Erythroblast (primary cell): ENCODE measurements at regions not wholly inside any gene's neighbourhood (a gene's known extent, or its start where the extent isn't known, plus 50 kb on each side); places are given as distances from the start of the nearest gene placed in this dataset.

Experiments used
- DNase-seq, 2 experiments: peaks; one replicate each; lab custom pipeline; 2025; lab: John Stamatoyannopoulos, UW
- GATA1 ChIP-seq: IDR thresholded peaks from 2 replicates; pipeline ENCODE4 v1.6.1; 2011; ENCODE audit warnings: low read depth, mild to moderate bottlenecking, control low read depth, low read length, moderate library complexity
- POLR2A ChIP-seq: IDR thresholded peaks from 2 replicates; pipeline ENCODE4 v1.6.1; 2011; ENCODE audit warnings: mild to moderate bottlenecking, low read length

DNA sequence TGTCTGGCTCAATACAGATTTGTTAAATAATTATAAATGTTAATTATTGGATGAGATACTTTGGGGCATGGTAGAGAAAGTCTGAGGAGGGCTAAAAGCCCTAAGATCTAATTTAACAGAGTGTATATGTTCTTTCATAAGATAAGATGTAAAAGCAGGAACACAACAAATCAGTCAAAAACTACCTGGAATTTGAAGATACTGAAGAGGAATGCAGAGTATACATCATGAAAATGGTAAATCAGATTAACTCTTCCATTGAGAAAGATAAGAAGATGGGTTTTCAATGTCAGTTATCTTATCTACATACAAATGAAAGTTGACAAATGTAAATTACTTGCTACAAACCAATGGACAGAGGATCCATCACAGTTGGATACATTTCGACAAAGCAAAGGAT lies 107.3 kb upstream of the NFIB start:
- TF ChIP-seq POLR2A: no peak
- DNase-seq: no peak

- DNase-seq: no peak
- TF ChIP-seq GATA1: no peak
- TF ChIP-seq POLR2A: no peak
Measured at GRCh38 chr9:14418941-14419937, 105.3 kb upstream of the NFIB start.

GRCh38 chr9:14418301-14418940 lies 104.5 kb upstream of the NFIB start:
- no peak for DNase-seq
- TF ChIP-seq GATA1: no peak
- TF ChIP-seq POLR2A: no peak

DNA sequence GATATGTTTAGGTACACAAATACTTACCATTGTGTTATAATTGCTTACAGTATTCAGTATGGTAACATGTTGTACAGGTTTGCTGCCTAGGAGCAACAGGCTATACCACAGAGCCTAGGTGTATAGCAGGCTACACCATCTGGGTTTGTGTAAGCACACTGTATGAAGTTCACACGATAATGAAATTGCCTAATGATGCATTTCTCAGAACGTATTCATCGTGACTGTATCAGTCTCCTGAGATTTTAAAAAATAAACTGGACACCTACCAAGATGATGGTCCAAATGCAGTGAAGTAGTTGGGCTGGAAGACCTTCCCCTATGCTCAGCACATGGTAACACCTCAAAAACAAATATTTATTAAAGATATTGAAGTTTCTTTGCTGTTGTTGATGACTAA lies 103.3 kb upstream of the NFIB start:
- TF ChIP-seq GATA1: no peak
- TF ChIP-seq POLR2A: no peak
- no peak for DNase-seq

DNA sequence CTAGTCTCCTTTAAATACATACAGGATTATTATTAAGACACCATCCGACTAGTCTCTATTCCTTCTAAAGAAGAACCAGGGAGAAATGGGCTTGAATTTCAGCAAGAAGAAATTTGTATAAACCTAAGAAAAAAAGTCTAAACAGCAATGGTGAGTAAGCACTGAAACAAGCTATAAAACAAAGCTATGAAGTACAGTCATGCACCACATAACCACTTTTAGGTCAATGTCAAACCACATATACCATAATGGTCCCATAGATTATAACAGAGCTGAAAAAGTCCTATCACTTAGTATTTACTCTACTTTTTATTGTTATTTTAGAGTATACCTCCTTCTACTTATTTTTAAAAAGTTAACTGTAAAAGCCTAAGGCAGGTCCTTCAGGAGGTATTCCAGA lies 102.0 kb upstream of the NFIB start:
- no peak for DNase-seq
- TF ChIP-seq GATA1 (no peak), POLR2A (no peak)

DNA sequence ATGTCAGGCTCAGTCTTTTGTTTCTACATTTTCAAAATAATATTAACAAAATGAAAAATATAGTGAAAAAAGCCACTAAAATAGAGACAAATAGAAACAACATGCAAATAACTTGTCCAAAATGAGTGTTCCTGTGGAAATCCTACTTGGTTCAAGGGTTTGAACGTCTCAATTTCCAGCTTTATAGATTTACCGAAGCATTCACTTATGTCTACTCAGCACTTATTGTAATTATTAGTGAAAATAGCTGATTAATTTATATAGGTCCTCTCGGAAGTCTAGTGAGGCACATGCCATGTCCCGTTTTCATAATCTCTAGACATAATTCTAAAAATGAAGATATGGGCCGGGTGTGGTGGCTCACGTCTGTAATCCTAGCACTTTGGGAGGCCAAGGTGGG lies 99.9 kb upstream of the NFIB start:
- DNase-seq: no peak
- no peak for TF ChIP-seq GATA1
- TF ChIP-seq POLR2A: no peak

DNA sequence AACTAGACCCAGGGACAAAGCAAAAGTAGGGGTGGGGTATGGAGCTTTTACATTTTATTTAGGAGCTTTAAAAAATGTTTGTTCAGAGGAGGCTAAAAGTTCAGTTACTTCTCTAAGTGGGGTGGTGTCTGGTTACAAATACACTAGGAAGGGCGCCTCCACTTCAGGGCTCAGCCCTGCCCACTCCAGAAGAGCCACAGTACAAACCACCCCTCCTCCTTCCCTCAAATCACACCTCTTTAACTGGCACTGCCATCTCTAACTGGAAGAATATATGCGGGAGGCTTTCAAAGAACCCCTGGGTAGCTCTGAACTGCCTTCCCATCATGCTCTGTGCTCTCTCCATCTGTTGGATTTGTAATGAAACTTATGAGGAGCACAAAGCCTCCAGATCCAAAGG lies 98.8 kb upstream of the NFIB start:
- TF ChIP-seq GATA1 (no peak), POLR2A (no peak)
- no peak for DNase-seq

DNA sequence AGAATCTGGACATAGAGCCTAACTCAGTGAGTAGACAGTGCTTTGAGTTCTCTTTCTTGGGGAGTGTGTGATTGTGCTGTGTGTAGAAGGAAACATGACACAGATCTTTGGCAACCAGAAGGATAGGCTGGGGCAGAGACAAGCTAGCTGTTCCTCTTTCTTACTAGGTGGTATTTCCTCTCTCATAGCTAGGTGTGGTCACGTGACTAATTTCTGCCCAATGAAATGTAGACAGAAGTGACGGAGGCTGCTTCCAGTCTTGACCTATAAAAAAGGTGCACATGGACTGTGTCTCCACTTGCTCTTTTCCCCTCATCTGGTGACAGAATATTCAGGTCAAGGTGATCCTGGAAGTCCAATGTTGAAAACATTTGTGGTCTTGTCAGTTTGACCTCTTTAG lies 92.5 kb upstream of the NFIB start:
- TF ChIP-seq POLR2A (no peak), GATA1 (no peak)
- DNase-seq: no peak

- TF ChIP-seq POLR2A (no peak), GATA1 (no peak)
- DNase-seq: no peak
Measured at GRCh38 chr9:14405176-14405706, 91.3 kb upstream of the NFIB start.

- no peak for TF ChIP-seq POLR2A
- TF ChIP-seq GATA1: no peak
- DNase-seq: no peak
Measured at GRCh38 chr9:14403081-14403480, 89.1 kb upstream of the NFIB start.

DNA sequence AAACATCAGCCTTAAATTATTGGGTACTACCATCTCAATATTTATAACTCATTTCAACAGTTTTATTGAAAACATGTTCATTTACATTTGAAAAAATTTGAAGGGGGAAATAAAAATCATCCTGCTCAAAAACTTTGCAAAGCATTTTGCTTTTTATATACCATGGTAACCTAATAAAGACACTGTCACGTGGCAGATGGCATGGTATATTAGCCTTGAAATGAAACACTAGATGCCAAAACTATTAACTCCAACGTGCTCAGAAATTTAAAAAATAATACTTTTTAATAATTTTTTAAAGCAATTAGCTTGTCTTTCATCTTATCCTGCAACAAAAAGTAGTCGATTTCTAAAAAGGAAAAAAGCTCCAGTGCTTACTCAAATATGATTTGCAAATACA lies 88.6 kb upstream of the NFIB start:
- TF ChIP-seq POLR2A: no peak
- TF ChIP-seq GATA1: no peak
- no peak for DNase-seq

- DNase-seq: no peak
- TF ChIP-seq GATA1: no peak
- no peak for TF ChIP-seq POLR2A
Measured at GRCh38 chr9:14401911-14402310, 88.0 kb upstream of the NFIB start.

GRCh38 chr9:14400658-14400995 lies 86.7 kb upstream of the NFIB start:
- peak; percentile 15 to 43 for DNase-seq
- TF ChIP-seq POLR2A (no peak), GATA1 (no peak)
